ENCODE measurements at regions not wholly inside any gene's neighbourhood (a gene's known extent, or its start where the extent isn't known, plus 50 kb on each side); places are given as distances from the start of the nearest gene placed in this dataset.

DNA sequence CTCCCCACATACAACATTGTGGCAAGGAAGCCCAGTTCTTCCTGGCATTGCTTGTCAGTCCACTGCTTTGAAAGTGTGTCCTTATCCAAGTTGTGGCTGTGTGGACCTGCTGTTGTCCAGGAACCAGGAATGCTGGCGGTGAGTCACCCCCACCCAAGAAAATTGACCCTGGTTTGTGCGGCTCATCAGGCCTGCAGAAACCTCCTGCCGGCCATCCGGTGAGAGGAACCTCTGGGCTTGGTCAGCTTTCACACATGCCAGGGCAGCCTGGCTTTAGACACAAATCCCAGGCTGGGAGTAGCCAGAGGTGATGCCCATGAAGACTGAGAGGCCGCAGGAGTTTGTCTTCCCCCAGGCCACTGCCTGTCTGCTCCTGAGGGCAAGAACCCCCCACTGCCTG is 223.6 kb downstream of the TTLL2 start:
- no peaks in the 10 kb centered on the region for H3K36me3 ChIP-seq
- H3K4me3 ChIP-seq: no peak overlapping the region
- TF ChIP-seq POLR2A (IDR thresholded peaks at IDR 0.05): no peak
- no peak for TF ChIP-seq POLR2AphosphoS5 (IDR thresholded peaks at IDR 0.05)
- TF ChIP-seq, protein P1, sequence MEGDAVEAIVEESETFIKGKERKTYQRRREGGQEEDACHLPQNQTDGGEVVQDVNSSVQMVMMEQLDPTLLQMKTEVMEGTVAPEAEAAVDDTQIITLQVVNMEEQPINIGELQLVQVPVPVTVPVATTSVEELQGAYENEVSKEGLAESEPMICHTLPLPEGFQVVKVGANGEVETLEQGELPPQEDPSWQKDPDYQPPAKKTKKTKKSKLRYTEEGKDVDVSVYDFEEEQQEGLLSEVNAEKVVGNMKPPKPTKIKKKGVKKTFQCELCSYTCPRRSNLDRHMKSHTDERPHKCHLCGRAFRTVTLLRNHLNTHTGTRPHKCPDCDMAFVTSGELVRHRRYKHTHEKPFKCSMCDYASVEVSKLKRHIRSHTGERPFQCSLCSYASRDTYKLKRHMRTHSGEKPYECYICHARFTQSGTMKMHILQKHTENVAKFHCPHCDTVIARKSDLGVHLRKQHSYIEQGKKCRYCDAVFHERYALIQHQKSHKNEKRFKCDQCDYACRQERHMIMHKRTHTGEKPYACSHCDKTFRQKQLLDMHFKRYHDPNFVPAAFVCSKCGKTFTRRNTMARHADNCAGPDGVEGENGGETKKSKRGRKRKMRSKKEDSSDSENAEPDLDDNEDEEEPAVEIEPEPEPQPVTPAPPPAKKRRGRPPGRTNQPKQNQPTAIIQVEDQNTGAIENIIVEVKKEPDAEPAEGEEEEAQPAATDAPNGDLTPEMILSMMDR (IDR thresholded peaks at IDR 0.05): no peak
- TF ChIP-seq EP300 (IDR thresholded peaks at IDR 0.05): no peak
- H3K27me3 ChIP-seq: peaks cover 4% of the 10 kb centered on the region
- WGBS: 90% methylated on average over 1 of the region's 5 CpGs
- DNase-seq (ENCODE audit: low spot score in 2 of 2): peak in 1 of 2 donors; percentile 58
- peaks cover 22% of the 10 kb centered on the region for H3K4me1 ChIP-seq
- no peaks in the 10 kb centered on the region for H3K9me3 ChIP-seq
- H3K27ac ChIP-seq: no peak overlapping the region

DNA sequence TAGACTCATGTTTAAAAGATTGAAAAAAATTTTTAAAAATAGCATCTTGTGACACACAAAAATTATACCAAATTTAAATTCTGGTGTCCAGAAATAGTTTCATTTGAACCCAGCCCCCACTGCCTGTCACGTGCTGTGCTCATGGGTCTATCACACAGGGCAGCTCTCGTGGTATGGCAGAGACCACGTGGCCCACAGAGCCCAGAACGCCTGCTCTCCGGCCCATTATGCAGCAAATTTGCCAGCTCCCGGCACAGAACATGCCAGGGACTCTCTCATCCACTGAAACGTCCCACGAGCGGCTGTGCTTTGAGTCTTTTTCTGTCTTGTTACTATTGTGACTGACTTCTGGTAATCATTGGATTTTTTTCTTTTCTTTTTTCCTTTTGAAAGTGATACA is 224.3 kb downstream of the TTLL2 start:
- H3K27ac ChIP-seq: no peak overlapping the region
- DNase-seq (ENCODE audit: low spot score in 2 of 2): no peak
- TF ChIP-seq, protein P1 (IDR thresholded peaks at IDR 0.05): no peak
- TF ChIP-seq EP300 (IDR thresholded peaks at IDR 0.05) (no peak), POLR2A (IDR thresholded peaks at IDR 0.05) (no peak), POLR2AphosphoS5 (IDR thresholded peaks at IDR 0.05) (no peak)
- peaks cover 6% of the 10 kb centered on the region for H3K27me3 ChIP-seq
- H3K36me3 ChIP-seq: no peaks in the 10 kb centered on the region
- H3K9me3 ChIP-seq: no peaks in the 10 kb centered on the region
- peaks cover 20% of the 10 kb centered on the region for H3K4me1 ChIP-seq
- no peak overlapping the region for H3K4me3 ChIP-seq
- WGBS: 76% methylated on average over 9 of the region's 9 CpGs

DNA sequence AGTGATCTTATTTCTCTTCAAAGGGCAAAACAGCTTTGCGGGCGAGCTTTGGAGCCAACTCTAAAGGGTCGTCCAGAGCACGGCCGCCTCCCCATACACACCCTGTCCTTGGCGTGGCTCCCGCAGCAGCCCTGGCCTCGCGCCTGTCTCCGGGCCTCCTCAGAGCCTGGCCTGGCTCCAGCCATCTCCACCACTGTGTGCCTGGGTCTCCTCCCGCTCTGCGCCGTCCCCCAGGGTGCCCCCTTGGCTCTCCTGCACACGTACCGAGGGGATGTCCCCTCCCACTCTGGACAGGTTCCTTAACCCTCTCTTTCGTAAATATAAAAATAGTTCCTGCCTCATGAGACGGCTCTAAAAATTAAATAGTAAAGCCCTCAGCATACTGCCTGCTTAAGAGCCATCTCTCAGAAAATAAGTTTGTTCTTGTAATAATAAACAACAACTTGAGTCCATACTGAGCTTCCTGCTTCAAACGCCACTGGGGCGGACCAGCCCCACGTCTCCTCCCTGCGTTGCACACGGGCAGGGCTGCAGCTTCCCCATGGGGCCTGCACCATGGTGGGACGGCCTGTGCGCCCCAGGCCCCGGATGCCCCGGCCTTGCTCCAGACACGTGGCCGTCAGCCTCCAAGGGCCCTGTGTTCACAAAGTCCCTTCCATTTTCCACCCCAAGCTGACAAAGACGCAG is 226.2 kb downstream of the TTLL2 start:
- DNase-seq (ENCODE audit: low spot score in 2 of 2): peak in 1 of 2 donors; percentile 84
- peaks cover 20% of the 10 kb centered on the region for H3K4me1 ChIP-seq
- WGBS: 24% methylated on average over 22 of the region's 29 CpGs
- H3K27me3 ChIP-seq: peaks cover 6% of the 10 kb centered on the region
- no peaks in the 10 kb centered on the region for H3K36me3 ChIP-seq
- peaks cover 4% of the 10 kb centered on the region for H3K9me3 ChIP-seq
- TF ChIP-seq POLR2A (IDR thresholded peaks at IDR 0.05): no peak
- TF ChIP-seq EP300 (IDR thresholded peaks at IDR 0.05): no peak
- TF ChIP-seq, protein P1 (IDR thresholded peaks at IDR 0.05): no peak
- no peak for TF ChIP-seq POLR2AphosphoS5 (IDR thresholded peaks at IDR 0.05)
- peak overlapping the region; percentile 59 for H3K27ac ChIP-seq
- no peak overlapping the region for H3K4me3 ChIP-seq

DNA sequence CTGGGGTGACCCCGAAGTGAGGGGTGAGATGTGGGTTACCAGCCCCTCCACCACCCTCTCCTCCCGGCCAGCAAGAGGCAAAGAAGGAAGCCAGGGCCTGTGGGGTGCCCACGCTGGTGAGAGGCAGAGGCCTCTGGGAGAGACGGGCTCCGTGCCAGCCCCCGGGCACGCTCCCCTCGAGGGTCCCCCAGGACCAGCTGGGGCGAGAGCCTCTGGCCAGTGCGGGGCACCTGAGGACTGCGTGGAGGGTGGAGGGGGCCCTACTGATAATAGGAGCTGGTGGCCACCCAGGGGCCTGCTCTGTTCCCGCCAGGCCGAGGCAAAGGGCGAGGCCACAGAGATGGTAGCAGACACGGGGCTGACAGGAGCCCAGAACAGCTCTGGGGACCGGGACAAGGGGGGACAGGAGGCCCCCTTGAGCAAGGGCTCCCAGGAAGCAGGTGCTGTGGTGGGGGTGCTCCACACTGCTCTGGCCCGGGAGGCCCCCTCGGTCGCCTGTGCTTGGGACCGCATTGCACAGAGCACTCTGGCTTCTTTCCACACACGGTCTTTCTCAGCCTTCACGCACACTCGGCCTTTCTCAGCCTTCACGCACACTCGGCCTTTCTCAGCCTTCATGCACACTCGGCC is 226.9 kb downstream of the TTLL2 start:
- peaks cover 6% of the 10 kb centered on the region for H3K27me3 ChIP-seq
- peak; percentile 60 to 67 for DNase-seq (ENCODE audit: low spot score in 2 of 2)
- H3K27ac ChIP-seq: peak overlapping the region; percentile 59
- WGBS: 85% methylated on average over 19 of the region's 26 CpGs
- H3K4me3 ChIP-seq: no peak overlapping the region
- TF ChIP-seq POLR2AphosphoS5 (IDR thresholded peaks at IDR 0.05) (no peak), POLR2A (IDR thresholded peaks at IDR 0.05) (no peak), EP300 (IDR thresholded peaks at IDR 0.05) (no peak)
- TF ChIP-seq, protein P1 (IDR thresholded peaks at IDR 0.05): no peak
- peaks cover 7% of the 10 kb centered on the region for H3K9me3 ChIP-seq
- peaks cover 20% of the 10 kb centered on the region for H3K4me1 ChIP-seq
- H3K36me3 ChIP-seq: no peaks in the 10 kb centered on the region

DNA sequence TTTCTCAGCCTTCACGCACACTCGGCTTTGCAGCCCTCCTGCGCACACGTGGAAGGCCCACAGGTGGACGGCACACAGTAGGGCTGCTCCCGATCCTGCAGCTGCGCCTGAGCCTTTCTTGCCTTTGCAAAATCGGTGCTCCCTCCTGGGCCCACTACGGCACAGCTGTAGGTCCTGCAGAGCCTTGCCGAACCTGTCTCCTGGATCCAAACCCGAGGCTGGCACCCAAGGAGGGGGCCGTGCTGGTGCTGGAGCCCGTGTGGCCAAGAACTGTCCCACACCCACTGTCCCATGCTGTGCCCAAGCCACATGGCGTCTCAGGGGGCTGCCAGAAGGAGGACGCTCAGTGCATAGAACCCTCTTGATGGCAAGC is 227.4 kb downstream of the TTLL2 start:
- H3K36me3 ChIP-seq: no peaks in the 10 kb centered on the region
- H3K27ac ChIP-seq: no peak overlapping the region
- 85% methylated on average over 12 of the region's 15 CpGs for WGBS
- no peak for TF ChIP-seq POLR2A (IDR thresholded peaks at IDR 0.05)
- TF ChIP-seq EP300 (IDR thresholded peaks at IDR 0.05): no peak
- TF ChIP-seq, protein P1 (IDR thresholded peaks at IDR 0.05): no peak
- no peak for TF ChIP-seq POLR2AphosphoS5 (IDR thresholded peaks at IDR 0.05)
- DNase-seq (ENCODE audit: low spot score in 2 of 2): peak; percentile 47 to 68
- peaks cover 20% of the 10 kb centered on the region for H3K4me1 ChIP-seq
- H3K9me3 ChIP-seq: peaks cover 7% of the 10 kb centered on the region
- peaks cover 6% of the 10 kb centered on the region for H3K27me3 ChIP-seq
- no peak overlapping the region for H3K4me3 ChIP-seq

Measured in suprapubic skin (tissue), 4 donors.